Sciatic nerve (tissue), 2 donors: ENCODE measurements at regions not wholly inside any gene's neighbourhood (a gene's known extent, or its start where the extent isn't known, plus 50 kb on each side); places are given as distances from the start of the nearest gene placed in this dataset.

Experiments used
- ATAC-seq: fragments of 200-7000 bp; cut with Tn5 transposase; one replicate; pipeline ENCODE4 v1.9.1; 2020; ENCODE audit warnings: mild to moderate bottlenecking, moderate library complexity
- DNase-seq: peaks from one replicate; pipeline ENCODE4 v3.0.0-alpha.2; 2020; ENCODE audit warnings: low spot score
- intact Hi-C: fragments of 100-400 bp; cut with DNase I; formaldehyde crosslinking; loops from one replicate; pipeline ENCODE4 v1.14.2; 2022
- donor health status: DM: no; HTN: no; CAD: no.
- donor health status: DM: no; HTN: no; CAD: no.

GRCh38 chr3:106379251-106379750, 510.5 kb upstream of the CBLB start:
- intact Hi-C loops, result no loop called here
- no peak for DNase-seq
- ATAC-seq, result no peak

- intact Hi-C loops, result no loop called here
- DNase-seq (no peak), ATAC-seq (no peak)
Observed at GRCh38 chr3:106380232-106380631, 511.4 kb upstream of the CBLB start.

- intact Hi-C loops, result no loop called here
- ATAC-seq (no peak), DNase-seq (no peak)
Observed at GRCh38 chr3:106381286-106381938, 512.6 kb upstream of the CBLB start.

GRCh38 chr3:106381939-106382335, 513.1 kb upstream of the CBLB start:
- intact Hi-C loops, result no loop called here
- no peak for DNase-seq
- no peak for ATAC-seq

- ATAC-seq (no peak), DNase-seq (no peak)
- intact Hi-C loops, result no loop called here
Observed at GRCh38 chr3:106386050-106386449, 517.2 kb upstream of the CBLB start.

GRCh38 chr3:106392915-106393314, 524.1 kb upstream of the CBLB start:
- ATAC-seq, result no peak
- DNase-seq, result no peak
- intact Hi-C loops, result no loop called here

- ATAC-seq, result no peak
- no peak for DNase-seq
- intact Hi-C loops, result no loop called here
Observed at GRCh38 chr3:106397006-106397405, 528.2 kb upstream of the CBLB start.

- intact Hi-C loops, result no loop called here
- no peak for ATAC-seq
- no peak for DNase-seq
Observed at GRCh38 chr3:106398891-106399600, 530.2 kb upstream of the CBLB start.

GRCh38 chr3:106399761-106400160, 530.9 kb upstream of the CBLB start:
- intact Hi-C loops, result no loop called here
- DNase-seq, result no peak
- no peak for ATAC-seq

GRCh38 chr3:106401666-106402490, 533.1 kb upstream of the CBLB start:
- intact Hi-C loops, result no loop called here
- no peak for ATAC-seq
- no peak for DNase-seq

- ATAC-seq (no peak), DNase-seq (no peak)
- intact Hi-C loops, result no loop called here
Observed at GRCh38 chr3:106403371-106404145, 534.7 kb upstream of the CBLB start.

GRCh38 chr3:106413683-106414082, 544.9 kb upstream of the CBLB start:
- no peak for DNase-seq
- intact Hi-C loops, result no loop called here
- ATAC-seq, result no peak

- ATAC-seq (no peak), DNase-seq (no peak)
- intact Hi-C loops, result no loop called here
Observed at GRCh38 chr3:106420628-106421027, 551.8 kb upstream of the CBLB start.

GRCh38 chr3:106421426-106421825, 552.6 kb upstream of the CBLB start:
- ATAC-seq (no peak), DNase-seq (no peak)
- intact Hi-C loops, result no loop called here

- ATAC-seq (no peak), DNase-seq (no peak)
- intact Hi-C loops, result no loop called here
Observed at GRCh38 chr3:106421909-106422308, 553.1 kb upstream of the CBLB start.

- ATAC-seq (no peak), DNase-seq (no peak)
Observed at GRCh38 chr3:106423321-106424225, 554.8 kb upstream of the CBLB start.

GRCh38 chr3:106425026-106425425, 556.2 kb upstream of the CBLB start:
- intact Hi-C loops, result loop anchor here (5.0 kb wide), 1 partner anchor 633 kb away; no protein-coding TSS in a partner anchor
- ATAC-seq (no peak), DNase-seq (no peak)

More at GRCh38 chr3:106423321-106424225, 554.8 kb upstream of the CBLB start:
- intact Hi-C loops, result no loop called here

- no peak for DNase-seq
- ATAC-seq, result no peak
- intact Hi-C loops, result loop anchor here (5.0 kb wide), 1 partner anchor 634 kb away; no protein-coding TSS in a partner anchor
Observed at GRCh38 chr3:106425916-106426315, 557.1 kb upstream of the CBLB start.
